Erythroblast (primary cell): ENCODE measurements at regions not wholly inside any gene's neighbourhood (a gene's known extent, or its start where the extent isn't known, plus 50 kb on each side); places are given as distances from the start of the nearest gene placed in this dataset.

Experiments
- GATA1 ChIP-seq: IDR thresholded peaks from 2 replicates; pipeline ENCODE4 v1.6.1; 2011; ENCODE audit warnings: low read depth, mild to moderate bottlenecking, control low read depth, low read length, moderate library complexity
- POLR2A ChIP-seq: IDR thresholded peaks from 2 replicates; pipeline ENCODE4 v1.6.1; 2011; ENCODE audit warnings: mild to moderate bottlenecking, low read length

DNA sequence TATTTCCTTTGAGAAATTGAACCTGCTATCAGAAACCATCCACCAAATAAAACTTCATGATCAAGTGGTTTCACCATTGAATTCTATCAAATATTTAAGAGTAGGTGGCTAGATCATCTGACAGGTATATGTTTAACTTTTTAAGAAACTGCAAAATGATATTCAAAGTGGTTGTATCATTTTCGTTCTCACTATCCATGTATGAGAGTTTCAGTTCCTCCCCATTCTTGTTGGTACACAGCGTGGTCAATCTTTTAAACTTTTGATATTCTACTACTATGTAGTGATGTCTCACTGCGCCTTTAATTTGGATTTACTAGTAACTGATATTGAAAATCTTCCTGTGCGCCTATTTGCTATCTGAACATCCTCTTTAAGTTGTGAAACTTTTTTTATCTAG, 163.7 kb downstream of the CYB561 start:
- TF ChIP-seq POLR2A, result no peak
- no peak for TF ChIP-seq GATA1
